NCI-H226 (cell line): ENCODE measurements at regions not wholly inside any gene's neighbourhood (a gene's known extent, or its start where the extent isn't known, plus 50 kb on each side); places are given as distances from the start of the nearest gene placed in this dataset.
A peak's percentile ranks its signal among the peaks of the same experiment; 100 is the strongest.

Source experiments
- DNase-seq: peaks from one replicate; pipeline ENCODE4 v3.0.0-alpha.2; 2015

DNA sequence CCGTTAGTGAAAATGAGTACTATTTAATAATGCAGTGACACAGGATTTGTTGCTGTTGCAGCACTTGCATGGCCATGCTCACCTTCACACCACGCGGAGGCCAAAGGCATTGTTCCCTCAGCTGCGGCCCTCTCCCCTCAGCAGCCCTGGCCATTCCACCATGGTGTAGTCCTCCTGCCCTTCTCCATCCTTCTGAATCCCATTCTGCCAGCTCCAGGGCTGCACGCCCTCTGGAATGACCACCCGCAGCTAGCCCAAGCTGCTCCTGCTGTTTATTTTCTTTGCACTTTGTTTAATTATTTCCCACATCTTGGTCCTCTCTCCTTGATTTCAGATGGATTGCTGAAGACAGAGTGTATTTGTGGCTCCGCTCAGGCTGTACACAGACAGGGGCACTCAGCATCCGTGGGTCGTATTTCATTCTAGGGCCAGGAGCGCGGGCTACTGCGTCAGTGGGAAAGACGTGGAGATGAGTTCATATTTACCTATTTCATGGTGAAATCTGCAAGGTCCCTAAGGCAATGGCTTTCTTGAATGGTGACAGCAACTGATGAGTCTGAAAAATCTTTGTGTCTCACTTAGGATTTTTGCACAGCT lies 81.4 kb upstream of the DUSP22 start:
- DNase-seq, result no peak

GRCh38 chr6:211871-212497 lies 80.3 kb upstream of the DUSP22 start:
- no peak for DNase-seq

GRCh38 chr6:213284-213683 lies 79.0 kb upstream of the DUSP22 start:
- DNase-seq, result no peak

- no peak for DNase-seq
Observed at GRCh38 chr6:214428-214827, 77.9 kb upstream of the DUSP22 start.

DNA sequence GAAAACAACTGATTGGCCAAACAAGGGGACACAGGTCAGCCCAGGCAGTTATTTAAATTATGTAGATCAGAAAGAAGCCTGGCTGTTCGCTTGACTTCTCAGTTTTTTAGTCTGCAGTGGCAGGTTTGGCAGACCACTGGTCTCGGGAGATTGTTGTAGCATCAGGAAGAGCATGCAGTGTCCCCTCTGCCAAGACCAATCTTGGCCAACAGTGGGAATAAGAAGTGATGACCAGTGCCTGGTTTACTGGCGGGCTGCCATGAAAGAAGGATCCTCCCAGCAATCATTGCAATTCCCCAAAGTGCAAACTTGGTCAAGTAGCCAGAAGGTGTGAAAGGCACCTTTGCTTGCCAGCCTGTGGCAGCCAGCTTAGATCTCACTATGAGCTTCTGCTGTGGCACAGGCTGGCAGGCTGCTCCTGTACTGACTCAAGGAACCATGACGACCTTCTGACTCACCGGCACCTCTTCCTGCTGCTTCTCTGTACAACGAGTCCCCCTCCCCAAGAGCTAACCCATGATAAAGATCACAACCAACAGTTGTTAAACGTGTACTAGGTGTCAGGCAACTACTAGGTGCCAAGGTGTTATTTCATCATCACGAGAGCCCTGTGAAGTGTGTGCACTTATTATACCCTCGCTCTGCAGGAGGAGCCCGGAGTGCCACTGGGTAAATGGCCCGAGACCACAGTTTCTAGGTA lies 76.8 kb upstream of the DUSP22 start:
- peak; percentile 10 for DNase-seq

- DNase-seq, result no peak
Observed at GRCh38 chr6:217048-217659, 75.1 kb upstream of the DUSP22 start.

- DNase-seq, result no peak
Observed at GRCh38 chr6:218153-219018, 73.9 kb upstream of the DUSP22 start.

DNA sequence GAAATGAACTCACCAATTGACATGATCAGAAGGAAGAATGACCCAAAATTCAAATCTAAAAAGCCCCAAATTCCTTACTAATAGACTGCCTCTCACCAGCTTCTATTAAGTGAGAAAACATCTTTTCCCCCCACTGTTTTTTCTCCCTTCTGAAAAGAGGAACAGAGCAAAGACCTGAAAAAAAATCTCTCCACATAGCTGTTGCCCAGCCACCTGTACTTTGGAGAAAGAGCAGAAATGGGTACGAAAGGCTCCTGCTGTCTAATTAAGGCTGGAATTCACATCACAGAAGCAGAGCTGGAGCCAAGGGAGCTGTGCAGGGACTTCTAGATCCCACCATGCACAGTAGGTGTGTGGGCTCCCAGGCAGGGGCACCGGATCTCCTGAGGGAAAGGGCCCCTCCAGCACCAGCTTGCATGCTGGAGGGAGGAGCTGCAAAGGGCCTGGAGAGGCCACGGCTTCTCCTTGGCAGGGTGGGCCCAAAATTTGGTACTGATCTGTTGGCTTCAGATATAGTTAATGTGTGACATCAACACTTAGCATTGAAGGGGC lies 73.2 kb upstream of the DUSP22 start:
- DNase-seq, result no peak

- DNase-seq, result no peak
Observed at GRCh38 chr6:219641-220198, 72.6 kb upstream of the DUSP22 start.

GRCh38 chr6:220312-220711 lies 72.0 kb upstream of the DUSP22 start:
- DNase-seq, result no peak

DNA sequence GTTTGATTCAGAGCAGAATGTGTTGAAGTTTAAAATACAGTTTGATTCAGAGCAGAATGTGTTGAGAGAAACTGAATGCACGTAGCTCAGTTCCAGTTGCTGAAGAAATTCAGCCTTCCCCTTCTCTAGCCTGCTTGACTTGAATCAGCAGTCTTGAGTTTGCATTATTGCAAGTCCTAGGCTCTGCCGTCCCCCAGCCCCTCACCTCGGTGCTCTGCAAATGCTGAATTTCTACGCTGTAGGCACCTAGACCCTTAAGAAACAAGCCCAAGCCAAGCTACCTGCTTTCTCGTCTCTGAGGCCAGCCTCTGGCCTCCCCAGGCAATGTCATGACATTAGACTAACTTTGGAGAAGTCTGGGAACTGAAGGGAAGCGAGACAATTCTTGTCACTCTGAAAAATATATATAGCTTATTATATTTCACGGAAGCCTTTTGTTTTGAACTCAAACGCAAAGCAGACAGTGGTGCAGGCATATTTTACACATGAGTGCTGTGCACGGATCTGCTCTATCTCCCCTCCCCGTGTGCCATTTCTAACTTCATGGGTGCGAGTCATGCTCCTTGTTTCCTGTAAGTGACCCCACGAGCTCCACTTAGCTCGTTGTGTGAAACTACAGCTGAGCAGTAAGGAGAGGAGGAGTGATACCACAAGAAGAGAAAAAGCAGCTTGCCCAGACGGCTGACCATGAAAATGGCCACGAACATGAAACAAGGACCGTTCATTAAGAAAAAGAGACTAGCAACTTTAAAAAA lies 71.4 kb upstream of the DUSP22 start:
- DNase-seq, result no peak

- no peak for DNase-seq
Observed at GRCh38 chr6:221531-222349, 70.5 kb upstream of the DUSP22 start.

DNA sequence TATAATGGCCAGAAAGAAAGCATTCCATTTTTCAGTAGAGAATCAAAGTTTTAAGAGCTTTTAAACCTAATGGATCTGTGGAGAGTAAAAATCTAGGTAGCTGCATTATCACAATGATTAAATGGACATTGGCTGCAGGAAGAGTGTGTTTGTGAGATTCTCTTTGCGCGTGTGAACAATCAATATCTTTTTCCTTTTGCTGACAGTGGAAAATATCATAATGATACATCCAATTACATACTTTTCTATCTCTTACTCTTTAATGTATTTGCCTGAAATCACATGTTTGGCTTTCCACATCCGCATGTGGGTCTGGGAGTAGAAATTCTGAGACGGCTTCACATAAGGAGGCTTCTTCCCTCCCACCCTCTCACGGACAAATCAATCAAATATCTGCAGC lies 69.8 kb upstream of the DUSP22 start:
- no peak for DNase-seq

- DNase-seq, result no peak
Observed at GRCh38 chr6:223136-223535, 69.2 kb upstream of the DUSP22 start.

- no peak for DNase-seq
Observed at GRCh38 chr6:223763-224162, 68.5 kb upstream of the DUSP22 start.

- no peak for DNase-seq
Observed at GRCh38 chr6:224350-224749, 67.9 kb upstream of the DUSP22 start.

- no peak for DNase-seq
Observed at GRCh38 chr6:225121-225721, 67.1 kb upstream of the DUSP22 start.

DNA sequence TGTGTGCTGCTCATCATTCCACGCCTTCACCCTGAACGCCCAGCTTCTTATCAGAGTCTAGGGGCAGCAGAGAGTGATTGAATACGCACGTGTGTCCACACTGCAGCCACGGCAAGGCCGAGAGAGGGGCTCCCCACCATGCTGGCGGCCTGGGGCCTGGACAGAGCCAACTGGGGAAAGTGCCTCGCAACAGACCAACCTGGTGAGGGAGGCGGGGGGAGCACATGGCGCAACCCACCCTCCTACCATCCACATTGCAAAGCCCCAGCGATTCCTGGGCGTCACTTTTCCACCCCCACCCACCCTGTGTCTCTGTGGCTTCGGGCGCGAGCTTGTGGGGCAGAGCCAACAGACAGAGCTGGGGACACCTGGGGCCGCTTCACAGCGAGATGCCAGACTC lies 66.4 kb upstream of the DUSP22 start:
- no peak for DNase-seq

GRCh38 chr6:226516-227073 lies 65.7 kb upstream of the DUSP22 start:
- no peak for DNase-seq
